ENCODE measurements at regions not wholly inside any gene's neighbourhood (a gene's known extent, or its start where the extent isn't known, plus 50 kb on each side); places are given as distances from the start of the nearest gene placed in this dataset.

- TF ChIP-seq CTCF (IDR thresholded peaks at IDR 0.05) (no peak), POLR2A (IDR thresholded peaks at IDR 0.05) (no peak)
These were observed 221.7 kb upstream of the CDH11 start for GRCh38 chr16:65343556-65343955.

Measured in breast epithelium (tissue), 3 donors.